ENCODE measurements at regions not wholly inside any gene's neighbourhood (a gene's known extent, or its start where the extent isn't known, plus 50 kb on each side); places are given as distances from the start of the nearest gene placed in this dataset.

DNA sequence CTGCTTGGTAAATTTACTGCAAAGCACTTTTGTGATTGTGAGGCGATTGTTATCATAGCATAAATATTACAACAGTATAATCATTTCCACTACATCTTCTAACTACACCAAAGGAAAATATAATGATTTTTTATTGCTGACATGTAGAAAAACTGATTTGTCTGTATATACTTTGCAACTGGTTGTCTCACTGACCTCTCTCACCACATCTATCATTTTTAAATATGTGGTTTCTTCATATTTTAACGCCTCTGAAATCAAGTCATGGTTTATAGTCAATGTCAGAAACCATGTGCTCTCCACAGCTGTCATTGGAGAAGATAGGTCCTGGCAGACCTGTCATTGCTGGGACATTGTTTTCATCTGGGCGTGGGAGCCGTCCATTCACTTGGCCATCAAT is 315.4 kb upstream of the KLF6 start:
- DNase-seq (ENCODE audit: extremely low read depth in 1 of 2, low read depth in 1 of 2), result no peak

DNA sequence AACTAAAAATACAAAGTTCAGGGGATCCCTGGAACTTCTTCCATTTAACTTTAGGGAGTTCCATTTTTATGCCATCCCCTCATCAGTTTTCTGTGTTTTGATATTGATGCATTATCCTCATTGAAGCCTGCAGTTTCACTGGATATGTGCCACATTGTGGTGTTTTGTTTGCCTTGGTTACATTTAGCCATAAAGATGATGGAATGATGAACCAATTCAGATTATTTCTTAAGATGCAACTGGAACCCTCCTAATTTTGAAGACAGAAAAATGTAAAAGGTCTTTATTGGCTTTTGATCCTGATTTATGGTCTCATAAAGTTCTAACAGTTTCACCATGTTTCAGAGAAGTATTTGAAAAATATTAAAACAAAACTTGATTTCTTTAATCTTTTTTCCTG is 314.2 kb upstream of the KLF6 start:
- no peak for DNase-seq (ENCODE audit: extremely low read depth in 1 of 2, low read depth in 1 of 2)

DNA sequence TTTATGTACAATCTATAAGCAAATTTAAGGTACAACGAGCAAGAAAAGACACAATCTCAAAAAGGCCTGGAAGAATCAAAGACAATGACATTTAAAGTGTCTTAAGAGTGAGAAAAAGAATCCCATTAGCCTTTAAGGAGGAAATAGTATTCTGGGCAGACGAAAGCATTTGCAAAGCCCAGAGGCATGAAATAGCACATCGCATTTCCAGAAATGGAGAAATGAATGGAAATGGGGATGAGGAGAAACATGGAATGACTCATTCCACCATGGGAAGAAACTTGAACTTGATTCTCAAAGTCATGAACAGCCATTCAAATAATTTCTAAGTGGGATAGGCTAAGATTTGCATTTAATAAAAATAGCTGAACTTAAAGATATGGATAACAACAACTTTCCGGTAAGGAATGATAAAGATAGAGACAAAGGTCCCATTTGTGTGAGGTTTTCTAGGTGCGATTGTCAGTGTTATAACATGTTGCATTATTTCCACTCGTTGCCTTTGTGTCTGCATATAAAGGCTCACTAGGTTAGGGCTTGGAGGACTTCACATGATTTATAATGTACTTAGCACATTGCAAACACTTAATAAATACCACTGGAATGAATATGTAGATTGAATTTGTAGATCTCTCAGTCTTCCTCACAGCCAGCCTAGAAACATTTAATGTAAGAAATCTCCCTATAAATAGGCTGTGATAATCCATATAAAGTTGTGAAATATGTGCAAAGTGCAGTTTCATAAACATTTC is 310.3 kb upstream of the KLF6 start:
- no peak for DNase-seq (ENCODE audit: extremely low read depth in 1 of 2, low read depth in 1 of 2)

DNA sequence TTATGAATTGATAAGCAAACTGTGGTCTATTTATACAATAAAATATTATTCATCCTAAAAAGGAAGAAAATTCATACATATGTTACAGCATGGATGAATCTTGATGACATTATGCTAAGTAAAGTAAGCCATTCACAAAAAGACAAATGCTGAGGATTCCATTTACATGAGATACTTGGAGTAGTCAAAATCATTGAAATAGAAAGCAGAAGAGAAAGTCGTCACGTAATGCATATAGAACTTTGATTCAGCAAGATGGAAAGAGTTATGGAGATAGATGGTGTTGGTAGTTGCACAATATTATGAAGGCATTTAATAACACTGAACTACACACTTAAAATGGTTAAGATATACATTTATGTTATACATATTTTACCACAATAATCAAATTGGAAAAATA is 309.7 kb upstream of the KLF6 start:
- no peak for DNase-seq (ENCODE audit: extremely low read depth in 1 of 2, low read depth in 1 of 2)

DNA sequence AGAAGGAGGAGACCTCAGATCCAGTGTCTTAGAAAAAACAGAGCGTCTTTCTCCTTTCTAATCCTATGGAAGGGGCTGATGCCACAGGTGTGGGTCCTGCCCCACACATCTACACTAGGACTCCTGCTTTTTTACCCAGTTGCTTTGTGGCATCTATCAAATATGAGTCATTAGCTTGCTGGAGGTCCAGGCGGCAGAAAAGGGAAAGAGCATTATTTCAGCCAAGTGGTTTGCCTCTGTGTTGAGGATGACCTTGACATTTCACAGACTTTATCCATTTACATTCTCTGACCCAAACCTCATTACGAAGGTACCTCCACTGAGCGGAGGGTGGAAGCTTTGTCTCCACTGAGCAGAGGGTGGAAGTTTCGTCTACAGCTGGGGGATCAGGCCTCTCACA is 308.4 kb upstream of the KLF6 start:
- no peak for DNase-seq (ENCODE audit: extremely low read depth in 1 of 2, low read depth in 1 of 2)

DNA sequence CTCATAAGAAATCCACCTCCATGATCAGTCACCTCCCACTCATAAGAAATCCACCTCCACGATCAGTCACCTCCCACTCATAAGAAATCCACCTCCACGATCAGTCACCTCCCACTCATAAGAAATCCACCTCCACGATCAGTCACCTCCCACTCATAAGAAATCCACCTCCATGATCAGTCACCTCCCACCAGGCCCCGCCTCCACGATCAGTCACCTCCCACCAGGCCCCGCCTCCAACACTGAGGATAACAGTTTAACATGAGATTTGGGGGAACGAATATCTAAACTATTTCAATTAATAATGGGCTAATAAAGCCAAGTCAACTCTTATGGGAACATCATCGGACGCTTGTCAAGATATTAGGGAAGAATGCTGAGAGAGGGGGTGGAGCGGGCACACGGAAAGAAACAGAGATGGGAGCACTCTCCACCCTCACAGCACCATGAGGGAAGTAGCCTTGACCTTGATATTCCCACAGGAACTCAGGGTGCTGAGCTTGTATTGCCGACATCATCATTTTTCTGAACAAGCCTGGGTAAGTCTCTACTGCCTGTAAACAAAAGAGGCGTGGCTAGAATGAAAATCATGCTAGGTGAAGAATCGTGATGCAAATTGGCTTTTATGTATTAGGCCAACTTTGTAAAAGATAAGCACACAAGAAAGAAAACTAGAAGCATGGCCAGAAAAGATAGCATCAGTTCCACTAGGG is 303.5 kb upstream of the KLF6 start:
- DNase-seq (ENCODE audit: extremely low read depth in 1 of 2, low read depth in 1 of 2), result no peak

DNA sequence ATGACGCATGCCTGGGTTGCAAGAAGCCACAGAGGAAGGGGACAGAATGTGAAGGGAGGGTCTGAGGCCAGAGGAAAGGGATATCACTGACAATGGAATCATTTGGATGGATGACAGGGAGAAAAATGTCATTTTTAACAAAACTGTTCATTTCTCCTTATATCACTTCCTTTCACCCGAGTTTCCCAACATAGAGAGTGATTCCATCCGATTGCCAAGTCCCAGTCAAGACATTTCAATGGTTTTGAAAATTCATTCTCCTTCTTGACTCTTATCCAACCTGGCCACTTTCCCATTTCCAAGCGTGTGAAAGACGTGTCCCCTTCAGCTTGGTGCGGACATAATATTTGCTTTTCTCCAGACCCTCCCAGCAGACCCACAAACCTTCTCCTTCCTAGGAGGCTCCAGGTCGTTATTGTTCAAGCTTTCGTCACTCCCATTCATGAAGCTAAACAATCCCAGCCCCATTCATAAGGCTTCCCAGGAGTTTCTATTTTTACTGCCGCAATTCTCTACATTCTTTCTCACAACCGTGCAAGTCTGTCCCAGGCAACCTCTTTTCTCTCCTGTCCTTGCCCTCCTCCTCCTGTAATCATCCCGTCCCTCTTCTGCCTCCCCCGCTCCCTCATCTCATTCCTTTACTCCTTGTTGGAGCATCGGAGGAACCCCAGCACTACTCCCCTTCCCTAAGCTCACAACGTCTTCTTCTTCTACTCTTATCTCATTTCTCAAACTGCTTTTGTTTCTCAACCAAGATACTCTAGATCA is 301.3 kb upstream of the KLF6 start:
- DNase-seq (ENCODE audit: extremely low read depth in 1 of 2, low read depth in 1 of 2), result no peak

DNA sequence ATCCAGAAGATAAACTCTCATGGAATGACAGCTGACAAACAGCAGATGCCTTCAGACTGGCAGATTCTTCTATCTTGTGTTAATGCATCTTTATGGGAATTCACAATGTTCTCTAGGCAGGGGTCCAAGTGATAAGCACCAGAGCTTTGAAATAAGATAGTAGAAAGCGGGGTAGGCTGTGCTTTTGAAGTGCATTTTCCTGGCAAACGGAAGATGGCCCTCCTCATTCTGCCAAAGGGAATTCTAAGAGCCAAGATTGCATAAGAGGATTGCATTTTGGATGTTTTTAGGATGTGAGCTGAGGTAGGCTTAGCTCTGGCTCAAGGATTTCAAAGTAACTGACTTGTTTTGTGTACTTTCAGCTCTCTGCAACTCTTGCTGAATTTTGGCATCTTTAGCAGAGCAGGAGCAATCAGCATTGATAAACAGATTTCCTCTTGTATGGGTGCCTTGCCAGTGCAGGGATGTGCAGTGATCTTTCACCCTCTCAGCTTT is 298.5 kb upstream of the KLF6 start:
- DNase-seq (ENCODE audit: extremely low read depth in 1 of 2, low read depth in 1 of 2), result no peak

DNA sequence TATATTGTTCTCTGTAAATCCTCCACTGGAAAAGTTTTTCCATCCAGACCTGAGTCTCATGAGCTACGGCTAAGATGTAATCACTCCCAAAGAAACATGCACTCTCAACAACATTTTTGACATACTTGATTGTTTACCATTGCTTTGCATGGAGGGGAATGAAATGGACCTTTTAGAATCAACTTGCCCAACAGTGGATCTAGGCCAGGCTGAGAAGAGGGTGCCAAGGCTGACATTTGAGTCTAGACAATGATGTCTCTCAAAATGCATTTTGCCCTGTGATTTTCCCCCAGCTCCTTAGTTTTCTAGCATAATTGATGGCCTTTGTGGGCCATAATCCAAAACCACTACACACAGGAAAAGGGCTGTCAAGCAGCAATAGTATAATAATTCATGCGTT is 297.9 kb upstream of the KLF6 start:
- no peak for DNase-seq (ENCODE audit: extremely low read depth in 1 of 2, low read depth in 1 of 2)

DNA sequence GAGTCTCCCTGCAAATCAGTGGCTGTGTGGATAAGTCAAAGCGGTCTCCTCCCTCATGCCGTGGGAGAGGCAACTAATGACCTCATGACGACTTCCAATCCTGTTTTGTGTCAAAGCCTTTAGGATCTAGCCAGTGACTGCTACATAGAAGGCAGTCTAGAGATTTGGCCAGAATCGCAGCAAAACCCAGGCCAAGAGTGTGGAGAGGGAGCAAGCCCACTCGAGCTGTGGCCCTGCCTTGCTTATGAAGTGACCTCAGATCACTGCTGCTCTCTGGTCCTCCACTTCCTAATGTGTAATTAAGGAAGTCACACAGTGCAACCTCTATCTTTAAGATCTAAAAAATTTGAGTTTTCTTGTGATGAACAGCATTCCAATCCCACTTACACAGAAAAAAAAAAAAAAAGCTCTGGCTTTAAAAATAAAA is 296.7 kb upstream of the KLF6 start:
- no peak for DNase-seq (ENCODE audit: extremely low read depth in 1 of 2, low read depth in 1 of 2)

DNA sequence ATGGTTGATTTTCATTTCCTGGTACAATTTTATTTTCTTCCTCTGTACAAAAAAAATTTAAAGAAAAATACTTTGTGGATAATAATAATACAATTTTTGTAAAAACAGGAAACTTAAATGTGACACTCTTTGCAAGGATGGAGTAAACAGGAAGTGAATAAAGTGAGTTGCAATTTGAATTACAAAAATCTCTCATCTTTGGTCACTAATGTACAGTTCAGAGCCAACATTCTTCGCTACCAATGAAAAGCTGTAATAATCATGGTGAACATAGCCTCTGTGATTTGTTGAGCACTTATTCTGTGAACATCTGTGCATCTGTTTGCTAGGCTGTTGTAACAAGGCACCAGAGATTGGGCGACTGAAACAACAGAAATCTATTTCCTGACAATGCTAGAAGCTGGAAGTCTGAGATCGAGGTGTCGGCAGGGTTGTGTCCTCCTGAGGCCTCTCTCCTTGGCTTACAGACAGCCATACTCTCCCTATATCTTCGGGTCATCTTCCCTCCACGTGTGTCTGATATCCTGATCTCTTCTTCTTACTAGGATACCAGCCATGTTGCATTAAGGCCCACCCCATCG is 295.3 kb upstream of the KLF6 start:
- DNase-seq (ENCODE audit: extremely low read depth in 1 of 2, low read depth in 1 of 2), result no peak

DNA sequence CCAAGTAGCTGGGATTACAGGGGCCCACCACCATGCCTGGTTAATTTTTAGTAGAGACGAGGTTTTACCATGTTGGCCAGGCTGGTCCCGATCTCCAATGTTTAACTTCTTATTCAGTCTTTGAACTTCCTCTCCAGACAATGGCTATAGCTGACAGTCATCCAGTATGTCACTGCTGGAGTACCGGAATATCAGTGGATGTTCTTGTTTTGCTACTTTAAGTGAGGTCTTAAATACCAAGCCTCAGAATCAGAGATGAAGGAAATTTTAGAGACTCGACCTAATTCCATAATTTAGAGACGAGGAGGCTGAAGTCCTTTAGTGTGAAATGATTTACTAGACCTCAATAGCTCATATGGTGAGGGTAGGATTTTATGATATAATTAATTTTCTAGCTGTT is 294.8 kb upstream of the KLF6 start:
- no peak for DNase-seq (ENCODE audit: extremely low read depth in 1 of 2, low read depth in 1 of 2)

DNA sequence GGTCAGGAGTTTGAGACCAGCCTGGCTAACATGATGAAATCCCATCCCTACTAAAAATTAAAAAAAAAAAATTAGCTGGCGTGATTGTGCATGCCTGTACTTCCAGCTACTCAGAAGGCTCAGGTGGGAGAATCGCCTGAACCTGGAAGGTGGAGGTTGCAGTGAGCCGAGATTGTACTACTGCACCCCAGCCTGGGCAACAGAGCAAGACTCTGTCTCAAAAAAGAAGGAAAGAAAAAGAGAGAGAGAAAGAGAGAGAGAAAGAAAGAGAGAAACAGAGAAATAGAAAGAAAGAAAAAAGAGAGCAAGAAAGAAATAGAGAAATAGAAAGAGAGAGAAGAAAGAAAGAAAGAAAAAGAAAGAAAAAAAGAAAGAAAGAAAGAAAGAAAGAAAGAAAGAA is 292.8 kb upstream of the KLF6 start:
- DNase-seq (ENCODE audit: extremely low read depth in 1 of 2, low read depth in 1 of 2), result no peak

DNA sequence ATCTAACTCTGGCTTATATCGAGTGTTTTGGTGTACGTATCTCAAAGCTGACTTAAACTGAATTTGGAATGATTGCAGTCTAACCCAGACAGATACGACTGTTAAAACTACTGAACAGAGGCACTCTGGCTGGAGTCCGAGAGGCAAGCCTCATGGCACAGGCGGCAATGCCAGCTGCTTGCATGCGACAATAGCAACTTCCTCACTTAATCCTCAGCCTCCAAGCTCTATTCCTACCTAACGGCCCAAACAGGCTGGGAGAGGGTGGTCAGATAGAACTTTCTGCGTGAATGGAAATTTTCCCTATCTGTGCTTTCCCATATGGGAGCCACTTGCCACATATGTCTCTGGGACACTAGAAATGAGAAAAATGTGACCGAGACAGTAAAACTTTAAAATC is 292.0 kb upstream of the KLF6 start:
- no peak for DNase-seq (ENCODE audit: extremely low read depth in 1 of 2, low read depth in 1 of 2)

DNA sequence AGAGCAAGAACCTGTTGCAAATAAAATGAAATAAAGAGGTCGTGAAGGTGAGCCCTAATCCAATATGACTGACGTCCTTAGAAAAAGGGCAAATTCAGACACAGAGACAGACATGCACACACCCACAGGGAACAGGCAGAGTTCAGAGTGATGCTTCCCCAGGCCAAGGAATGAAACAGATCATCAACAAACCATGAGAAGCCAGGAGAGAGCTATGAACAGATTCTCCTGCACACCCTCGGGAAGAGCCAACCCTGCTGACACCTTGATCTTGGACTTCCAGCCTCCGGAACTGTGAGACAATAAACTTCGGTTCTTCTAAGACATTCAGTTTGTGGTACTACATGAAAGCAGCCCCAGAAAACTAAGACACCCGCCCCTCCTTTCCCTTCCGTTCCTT is 290.4 kb upstream of the KLF6 start:
- DNase-seq (ENCODE audit: extremely low read depth in 1 of 2, low read depth in 1 of 2), result no peak

DNA sequence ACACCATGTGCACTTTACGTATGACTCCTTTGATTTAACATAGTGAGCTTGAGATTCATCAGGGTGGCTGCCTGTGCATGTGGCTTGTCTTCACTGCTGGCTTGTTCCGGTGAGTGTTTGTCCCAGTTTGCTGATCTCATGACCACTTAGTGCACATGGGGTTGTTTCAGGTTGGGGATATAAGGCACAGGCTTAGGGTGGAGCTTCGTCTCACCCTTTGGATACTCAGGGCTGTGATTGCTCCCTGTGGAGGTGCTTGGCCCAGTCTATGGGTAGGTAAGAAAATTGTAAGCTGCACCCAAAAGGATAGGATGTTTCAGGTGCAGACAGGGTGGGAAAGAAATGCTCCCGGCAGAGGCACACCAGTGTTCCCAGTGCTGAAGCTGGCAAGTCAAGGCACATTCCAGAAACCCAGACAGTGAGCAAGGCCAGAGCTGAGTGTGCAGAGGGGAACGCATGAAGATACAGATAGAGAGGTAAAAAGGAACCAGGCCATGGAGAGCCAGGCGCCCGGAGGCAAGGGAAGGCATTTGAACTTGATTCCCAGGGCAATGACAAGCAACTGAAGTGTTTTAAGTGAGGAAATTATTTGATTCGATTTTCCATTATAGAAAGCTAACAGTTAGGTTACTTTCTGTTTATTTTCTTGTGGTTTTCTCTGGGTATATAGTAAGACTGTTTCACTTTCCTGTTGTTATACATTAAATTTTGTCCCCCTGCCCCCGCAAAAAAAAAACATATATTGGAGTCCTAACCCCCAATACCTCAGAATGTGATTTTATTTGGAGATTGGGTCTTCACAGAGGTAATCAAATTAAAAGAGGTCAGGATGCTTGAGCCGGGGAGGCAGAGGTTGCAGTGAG is 289.8 kb upstream of the KLF6 start:
- DNase-seq (ENCODE audit: extremely low read depth in 1 of 2, low read depth in 1 of 2), result no peak

DNA sequence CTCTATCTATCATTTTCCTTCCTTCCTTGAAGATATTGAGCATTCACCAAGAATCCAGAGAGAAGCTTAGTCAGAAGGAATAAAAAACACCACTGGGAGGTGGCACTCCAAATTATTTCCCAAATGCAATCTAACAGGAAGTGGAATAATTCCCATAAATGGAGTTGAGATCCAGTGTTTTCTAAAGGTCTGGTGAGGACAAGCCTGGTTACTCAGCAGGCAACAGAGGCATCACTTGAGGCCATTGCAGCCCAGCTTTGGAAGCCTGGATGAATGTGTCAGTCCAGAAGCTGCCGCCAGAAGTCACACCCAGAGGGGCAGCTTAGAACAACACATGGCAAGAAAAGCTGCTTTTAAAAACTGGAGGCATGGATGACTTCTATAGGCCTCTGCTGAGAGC is 288.9 kb upstream of the KLF6 start:
- DNase-seq (ENCODE audit: extremely low read depth in 1 of 2, low read depth in 1 of 2), result no peak

DNA sequence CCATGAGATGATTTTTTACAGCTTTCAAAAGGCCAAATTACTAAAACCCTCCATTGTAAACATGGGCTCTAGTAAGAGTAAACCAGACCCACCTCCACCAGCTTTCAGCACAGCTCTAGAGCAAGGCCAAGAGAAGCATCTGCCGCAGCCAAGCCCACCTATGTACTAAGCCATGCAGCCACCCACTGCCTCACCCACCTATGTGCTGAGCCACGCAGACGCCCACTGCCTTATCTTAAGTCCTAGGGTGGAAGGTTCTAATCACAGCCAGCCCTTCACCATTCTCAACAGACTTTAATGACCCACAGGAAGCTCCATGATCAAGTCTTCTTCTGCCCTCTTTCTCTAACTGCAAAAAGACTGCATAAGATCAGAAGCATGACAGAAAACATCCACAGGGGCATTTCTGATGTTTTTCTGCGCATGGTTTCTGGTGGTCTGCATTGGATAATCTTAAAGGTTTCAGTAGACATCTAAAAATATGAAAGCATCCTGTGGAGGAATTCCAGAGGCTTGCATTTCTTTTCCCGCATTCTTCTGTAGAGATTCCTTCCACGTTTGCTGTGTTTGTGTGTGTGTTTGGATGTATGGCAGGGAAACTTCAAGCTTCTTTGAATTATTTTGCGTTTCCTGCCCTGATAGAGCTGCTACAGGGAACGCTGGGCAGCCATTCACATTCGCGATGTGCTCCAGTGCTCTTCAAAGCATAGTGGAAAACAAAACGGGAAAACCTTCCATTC is 286.1 kb upstream of the KLF6 start:
- DNase-seq (ENCODE audit: extremely low read depth in 1 of 2, low read depth in 1 of 2), result no peak

DNA sequence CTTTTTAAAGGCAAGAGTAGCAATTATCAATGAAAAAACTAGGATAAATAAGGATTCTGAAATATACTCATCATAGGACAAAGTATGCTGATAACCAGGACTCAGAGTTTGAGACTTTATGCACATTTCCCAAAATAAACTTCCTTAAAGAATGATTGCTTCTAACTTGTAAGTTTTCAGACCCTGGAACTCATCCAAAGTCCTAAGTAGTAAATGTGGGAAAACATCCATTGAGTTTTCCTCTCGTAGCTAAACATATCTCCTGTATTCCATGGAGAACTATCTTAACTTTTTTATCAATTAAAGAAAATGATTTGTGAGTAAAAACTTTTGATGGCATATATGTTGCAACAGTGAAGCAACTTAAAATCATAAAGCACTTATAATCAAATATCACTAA is 285.2 kb upstream of the KLF6 start:
- no peak for DNase-seq (ENCODE audit: extremely low read depth in 1 of 2, low read depth in 1 of 2)

DNA sequence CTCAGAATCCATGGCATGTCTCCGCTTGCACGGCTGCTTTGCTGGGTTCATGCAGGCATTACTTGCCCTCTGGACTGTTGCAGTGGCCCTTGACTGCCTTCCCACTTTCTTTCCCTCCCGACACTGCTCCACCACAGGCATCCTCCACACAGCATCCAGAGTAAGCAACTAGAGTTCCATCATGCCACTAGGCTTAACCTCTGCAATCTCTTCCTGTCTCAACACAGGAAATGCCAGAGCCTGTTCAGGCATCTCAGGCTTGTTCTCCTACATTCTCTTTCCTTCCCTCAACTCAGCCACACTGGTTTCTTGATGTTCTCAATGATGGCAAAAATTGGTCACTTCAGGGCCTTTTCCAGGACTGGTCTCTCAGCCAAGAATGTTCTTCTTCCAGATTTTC is 284.5 kb upstream of the KLF6 start:
- no peak for DNase-seq (ENCODE audit: extremely low read depth in 1 of 2, low read depth in 1 of 2)
